HEK293 (cell line): ENCODE measurements at regions not wholly inside any gene's neighbourhood (a gene's known extent, or its start where the extent isn't known, plus 50 kb on each side); places are given as distances from the start of the nearest gene placed in this dataset.

Experiments used
- CTCF ChIA-PET: fragments of 350-600 bp; formaldehyde crosslinking; extraction: SDS; loops from one replicate; lab custom pipeline; 2021; ENCODE audit warnings: antibody characterized with exemption; lab: Yijun Ruan, JAX
- POLR2A ChIA-PET: fragments of 300-600 bp; formaldehyde crosslinking; extraction: SDS; loops from one replicate; lab custom pipeline; 2020; ENCODE audit warnings: antibody characterized with exemption, inconsistent platforms; lab: Yijun Ruan, JAX
- H3K27ac ChIP-seq: fragments of 200-500 bp; sonication (Bioruptor generic); 2 replicates; pipeline ENCODE4 v1.5.1; 2014; ENCODE audit warnings: low read depth, low read length, control low read depth, inconsistent platforms; ENCODE audit errors: extremely low read depth
- H3K36me3 ChIP-seq, 2 experiments: fragments of 200-500 bp in 1 of 2; sonication (Bioruptor generic) in 1 of 2; 1 replicate in 1 of 2; 2 replicates in 1 of 2; pipeline ENCODE4 v1.5.1; 2014 to 2017; ENCODE audit warnings: inconsistent platforms in 2 of 2, low read length in 2 of 2; ENCODE audit not compliant: control insufficient read depth in 2 of 2, insufficient read depth in 1 of 2
- H3K4me1 ChIP-seq: fragments of 200-500 bp; sonication (Bioruptor generic); 2 replicates; pipeline ENCODE4 v1.5.1; 2014; ENCODE audit warnings: mild to moderate bottlenecking, low read length, inconsistent platforms; ENCODE audit not compliant: control insufficient read depth, insufficient read depth
- H3K4me3 ChIP-seq: 2 replicates; pipeline ENCODE4 v1.5.1; 2011; ENCODE audit warnings: low read depth, mild to moderate bottlenecking, control low read depth, low read length, moderate library complexity
- H3K9me3 ChIP-seq: fragments of 200-500 bp; sonication (Bioruptor generic); 2 replicates; pipeline ENCODE4 v1.5.1; 2014; ENCODE audit warnings: low read depth, low read length, inconsistent platforms; ENCODE audit not compliant: control insufficient read depth, insufficient read depth
- RBAK ChIP-seq: fragments of 450-650 bp; formaldehyde crosslinking; IDR thresholded peaks from 2 replicates; pipeline ENCODE4 v1.5.1; 2016; ENCODE audit warnings: missing biosample characterization, missing genetic modification characterization
- REPIN1 ChIP-seq: fragments of 450-650 bp; formaldehyde crosslinking; IDR thresholded peaks from 2 replicates; pipeline ENCODE4 v1.5.1; 2017; ENCODE audit warnings: missing biosample characterization, missing genetic modification characterization, low read depth
- TRIM28 ChIP-seq: IDR thresholded peaks from 2 replicates; pipeline ENCODE4 v1.6.1; 2011; ENCODE audit warnings: low read length, control low read depth, borderline replicate concordance
- ZBTB20 ChIP-seq: fragments of 450-650 bp; formaldehyde crosslinking; IDR thresholded peaks from 2 replicates; pipeline ENCODE4 v1.5.1; 2016; ENCODE audit warnings: missing biosample characterization, missing genetic modification characterization
- ZFP37 ChIP-seq: fragments of 450-650 bp; formaldehyde crosslinking; IDR thresholded peaks from 2 replicates; pipeline ENCODE4 v1.5.1; 2016; ENCODE audit warnings: missing biosample characterization, missing genetic modification characterization
- ZNF16 ChIP-seq: fragments of 450-650 bp; formaldehyde crosslinking; IDR thresholded peaks from 2 replicates; pipeline ENCODE4 v1.5.1; 2016; ENCODE audit warnings: low read depth, missing biosample characterization, missing genetic modification characterization
- ZNF433 ChIP-seq: fragments of 450-650 bp; formaldehyde crosslinking; IDR thresholded peaks from 2 replicates; pipeline ENCODE4 v1.5.1; 2016; ENCODE audit warnings: missing biosample characterization, missing genetic modification characterization, low read depth
- ZNF488 ChIP-seq: fragments of 450-650 bp; formaldehyde crosslinking; IDR thresholded peaks from 2 replicates; pipeline ENCODE4 v1.5.1; 2016; ENCODE audit warnings: missing biosample characterization, missing genetic modification characterization
- ZNF548 ChIP-seq: fragments of 450-650 bp; formaldehyde crosslinking; IDR thresholded peaks from 2 replicates; pipeline ENCODE4 v1.5.1; 2016; ENCODE audit warnings: missing biosample characterization, missing genetic modification characterization
- ZNF555 ChIP-seq: fragments of 450-650 bp; formaldehyde crosslinking; conservative IDR thresholded peaks from 2 replicates; pipeline ENCODE4 v1.5.1; 2017; ENCODE audit warnings: missing biosample characterization, mild to moderate bottlenecking, missing genetic modification characterization, inconsistent platforms
- ZNF626 ChIP-seq: fragments of 450-650 bp; sonication (Bioruptor Pico); formaldehyde crosslinking; IDR thresholded peaks from 2 replicates; pipeline ENCODE4 v1.5.1; 2018; ENCODE audit warnings: missing biosample characterization, missing genetic modification characterization, inconsistent platforms
- ZNF654 ChIP-seq: fragments of 450-650 bp; formaldehyde crosslinking; IDR thresholded peaks from 2 replicates; pipeline ENCODE4 v1.5.1; 2016; ENCODE audit warnings: low read depth, missing biosample characterization, missing genetic modification characterization
- ZNF707 ChIP-seq: fragments of 450-650 bp; formaldehyde crosslinking; IDR thresholded peaks from 2 replicates; pipeline ENCODE4 v1.5.1; 2016; ENCODE audit warnings: missing biosample characterization, missing genetic modification characterization
- ZNF776 ChIP-seq: fragments of 450-650 bp; formaldehyde crosslinking; IDR thresholded peaks from 2 replicates; pipeline ENCODE4 v1.5.0; 2017; ENCODE audit warnings: missing biosample characterization, missing genetic modification characterization, borderline replicate concordance
- ZNF785 ChIP-seq: fragments of 450-650 bp; formaldehyde crosslinking; IDR thresholded peaks from 2 replicates; pipeline ENCODE4 v1.5.1; 2016; ENCODE audit warnings: missing biosample characterization, missing genetic modification characterization
- TF ChIP-seq, protein P1 (sequence below): fragments of 450-650 bp; formaldehyde crosslinking; conservative IDR thresholded peaks from 2 replicates; pipeline ENCODE4 v1.5.1; 2016; ENCODE audit warnings: low read depth, missing biosample characterization, missing genetic modification characterization
- TF ChIP-seq, protein P2 (sequence below): sonication (generic); formaldehyde crosslinking; IDR thresholded peaks from 2 replicates; pipeline ENCODE4 v1.8.1; 2022; ENCODE audit warnings: mild to moderate bottlenecking, moderate library complexity, missing genetic modification reagents
- TF ChIP-seq, protein P3 (sequence below): fragments of 450-650 bp; formaldehyde crosslinking; IDR thresholded peaks from 2 replicates; pipeline ENCODE4 v1.5.1; 2016; ENCODE audit warnings: missing biosample characterization, missing genetic modification characterization
- TF ChIP-seq, protein P4 (sequence below): fragments of 450-650 bp; formaldehyde crosslinking; IDR thresholded peaks from 2 replicates; pipeline ENCODE4 v1.5.0; 2017; ENCODE audit warnings: missing biosample characterization, missing genetic modification characterization, borderline replicate concordance
- TF ChIP-seq, protein P5 (sequence below): fragments of 450-650 bp; IDR thresholded peaks from 2 replicates; pipeline ENCODE4 v1.5.1; 2018; ENCODE audit warnings: missing biosample characterization, missing genetic modification characterization

DNA sequence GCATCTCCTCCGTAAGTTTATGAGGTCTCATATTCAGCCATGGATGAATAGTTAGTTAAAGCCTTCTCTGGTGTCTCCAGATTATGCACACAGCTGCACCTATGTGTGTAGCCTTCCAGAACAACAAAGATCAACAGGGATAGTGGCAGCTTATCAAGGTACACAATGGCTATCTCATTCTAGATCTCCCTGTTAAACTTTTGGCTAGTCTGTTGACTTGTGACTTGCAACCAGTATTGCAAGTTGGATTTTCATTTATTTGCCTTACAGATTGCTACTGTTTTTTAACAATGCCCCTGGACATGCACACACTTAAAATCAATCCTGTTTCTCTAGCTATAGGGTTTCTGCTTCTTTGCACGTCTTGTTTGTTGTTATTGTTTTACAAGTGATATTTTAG lies 363.2 kb downstream of the OMA1 start (continued):
- TF ChIP-seq, protein P1, sequence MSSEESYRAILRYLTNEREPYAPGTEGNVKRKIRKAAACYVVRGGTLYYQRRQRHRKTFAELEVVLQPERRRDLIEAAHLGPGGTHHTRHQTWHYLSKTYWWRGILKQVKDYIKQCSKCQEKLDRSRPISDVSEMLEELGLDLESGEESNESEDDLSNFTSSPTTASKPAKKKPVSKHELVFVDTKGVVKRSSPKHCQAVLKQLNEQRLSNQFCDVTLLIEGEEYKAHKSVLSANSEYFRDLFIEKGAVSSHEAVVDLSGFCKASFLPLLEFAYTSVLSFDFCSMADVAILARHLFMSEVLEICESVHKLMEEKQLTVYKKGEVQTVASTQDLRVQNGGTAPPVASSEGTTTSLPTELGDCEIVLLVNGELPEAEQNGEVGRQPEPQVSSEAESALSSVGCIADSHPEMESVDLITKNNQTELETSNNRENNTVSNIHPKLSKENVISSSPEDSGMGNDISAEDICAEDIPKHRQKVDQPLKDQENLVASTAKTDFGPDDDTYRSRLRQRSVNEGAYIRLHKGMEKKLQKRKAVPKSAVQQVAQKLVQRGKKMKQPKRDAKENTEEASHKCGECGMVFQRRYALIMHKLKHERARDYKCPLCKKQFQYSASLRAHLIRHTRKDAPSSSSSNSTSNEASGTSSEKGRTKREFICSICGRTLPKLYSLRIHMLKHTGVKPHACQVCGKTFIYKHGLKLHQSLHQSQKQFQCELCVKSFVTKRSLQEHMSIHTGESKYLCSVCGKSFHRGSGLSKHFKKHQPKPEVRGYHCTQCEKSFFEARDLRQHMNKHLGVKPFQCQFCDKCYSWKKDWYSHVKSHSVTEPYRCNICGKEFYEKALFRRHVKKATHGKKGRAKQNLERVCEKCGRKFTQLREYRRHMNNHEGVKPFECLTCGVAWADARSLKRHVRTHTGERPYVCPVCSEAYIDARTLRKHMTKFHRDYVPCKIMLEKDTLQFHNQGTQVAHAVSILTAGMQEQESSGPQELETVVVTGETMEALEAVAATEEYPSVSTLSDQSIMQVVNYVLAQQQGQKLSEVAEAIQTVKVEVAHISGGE (tag by site-specific recombination) = no peak
- TF ChIP-seq ZNF555 (tag by site-specific recombination) (no peak), ZNF776 (tag by site-specific recombination) (no peak), ZNF654 (tag by site-specific recombination) (no peak), ZFP37 (no peak), ZNF488 (no peak)
- TF ChIP-seq, protein P2, sequence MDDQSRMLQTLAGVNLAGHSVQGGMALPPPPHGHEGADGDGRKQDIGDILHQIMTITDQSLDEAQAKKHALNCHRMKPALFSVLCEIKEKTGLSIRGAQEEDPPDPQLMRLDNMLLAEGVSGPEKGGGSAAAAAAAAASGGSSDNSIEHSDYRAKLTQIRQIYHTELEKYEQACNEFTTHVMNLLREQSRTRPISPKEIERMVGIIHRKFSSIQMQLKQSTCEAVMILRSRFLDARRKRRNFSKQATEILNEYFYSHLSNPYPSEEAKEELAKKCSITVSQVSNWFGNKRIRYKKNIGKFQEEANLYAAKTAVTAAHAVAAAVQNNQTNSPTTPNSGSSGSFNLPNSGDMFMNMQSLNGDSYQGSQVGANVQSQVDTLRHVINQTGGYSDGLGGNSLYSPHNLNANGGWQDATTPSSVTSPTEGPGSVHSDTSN (CRISPR knock-in tag) = no peak
- TF ChIP-seq, protein P3, sequence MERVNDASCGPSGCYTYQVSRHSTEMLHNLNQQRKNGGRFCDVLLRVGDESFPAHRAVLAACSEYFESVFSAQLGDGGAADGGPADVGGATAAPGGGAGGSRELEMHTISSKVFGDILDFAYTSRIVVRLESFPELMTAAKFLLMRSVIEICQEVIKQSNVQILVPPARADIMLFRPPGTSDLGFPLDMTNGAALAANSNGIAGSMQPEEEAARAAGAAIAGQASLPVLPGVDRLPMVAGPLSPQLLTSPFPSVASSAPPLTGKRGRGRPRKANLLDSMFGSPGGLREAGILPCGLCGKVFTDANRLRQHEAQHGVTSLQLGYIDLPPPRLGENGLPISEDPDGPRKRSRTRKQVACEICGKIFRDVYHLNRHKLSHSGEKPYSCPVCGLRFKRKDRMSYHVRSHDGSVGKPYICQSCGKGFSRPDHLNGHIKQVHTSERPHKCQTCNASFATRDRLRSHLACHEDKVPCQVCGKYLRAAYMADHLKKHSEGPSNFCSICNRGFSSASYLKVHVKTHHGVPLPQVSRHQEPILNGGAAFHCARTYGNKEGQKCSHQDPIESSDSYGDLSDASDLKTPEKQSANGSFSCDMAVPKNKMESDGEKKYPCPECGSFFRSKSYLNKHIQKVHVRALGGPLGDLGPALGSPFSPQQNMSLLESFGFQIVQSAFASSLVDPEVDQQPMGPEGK (tag by site-specific recombination) = no peak

DNA sequence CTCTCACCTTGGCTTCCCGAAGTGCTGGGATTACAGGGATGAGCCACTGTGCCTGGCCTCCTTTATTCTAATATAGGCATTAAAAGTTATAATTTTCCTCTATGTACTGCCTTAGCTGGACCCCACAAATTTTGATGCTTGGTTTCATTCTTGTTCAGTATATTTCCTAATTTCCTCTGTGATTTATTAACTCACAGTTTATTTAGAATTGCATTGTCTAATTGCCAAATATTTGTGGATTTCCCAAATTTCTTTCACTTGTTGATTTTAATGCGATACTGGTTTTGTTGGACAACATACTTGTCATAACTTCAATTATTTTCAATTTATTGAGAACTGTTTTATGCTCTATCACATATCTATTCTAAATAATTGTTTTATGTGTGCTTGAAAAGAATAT lies 366.0 kb downstream of the OMA1 start:
- H3K9me3 ChIP-seq = no peaks in the 10 kb centered on the region
- ChIA-PET CTCF (interaction anchor here (1.2 kb wide), 1 partner anchor 28 kb away, joined by 3 read pairs; no protein-coding TSS in a partner anchor), POLR2A (no interaction called here)
- no peaks in the 10 kb centered on the region for H3K36me3 ChIP-seq
- no peaks in the 10 kb centered on the region for H3K4me1 ChIP-seq
- no peak overlapping the region for H3K27ac ChIP-seq
- no peak overlapping the region for H3K4me3 ChIP-seq
- TF ChIP-seq, protein P4, sequence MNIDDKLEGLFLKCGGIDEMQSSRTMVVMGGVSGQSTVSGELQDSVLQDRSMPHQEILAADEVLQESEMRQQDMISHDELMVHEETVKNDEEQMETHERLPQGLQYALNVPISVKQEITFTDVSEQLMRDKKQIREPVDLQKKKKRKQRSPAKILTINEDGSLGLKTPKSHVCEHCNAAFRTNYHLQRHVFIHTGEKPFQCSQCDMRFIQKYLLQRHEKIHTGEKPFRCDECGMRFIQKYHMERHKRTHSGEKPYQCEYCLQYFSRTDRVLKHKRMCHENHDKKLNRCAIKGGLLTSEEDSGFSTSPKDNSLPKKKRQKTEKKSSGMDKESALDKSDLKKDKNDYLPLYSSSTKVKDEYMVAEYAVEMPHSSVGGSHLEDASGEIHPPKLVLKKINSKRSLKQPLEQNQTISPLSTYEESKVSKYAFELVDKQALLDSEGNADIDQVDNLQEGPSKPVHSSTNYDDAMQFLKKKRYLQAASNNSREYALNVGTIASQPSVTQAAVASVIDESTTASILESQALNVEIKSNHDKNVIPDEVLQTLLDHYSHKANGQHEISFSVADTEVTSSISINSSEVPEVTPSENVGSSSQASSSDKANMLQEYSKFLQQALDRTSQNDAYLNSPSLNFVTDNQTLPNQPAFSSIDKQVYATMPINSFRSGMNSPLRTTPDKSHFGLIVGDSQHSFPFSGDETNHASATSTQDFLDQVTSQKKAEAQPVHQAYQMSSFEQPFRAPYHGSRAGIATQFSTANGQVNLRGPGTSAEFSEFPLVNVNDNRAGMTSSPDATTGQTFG = no peak
- TF ChIP-seq ZNF433 = no peak
- no peak for TF ChIP-seq REPIN1 (tag by site-specific recombination)
- TF ChIP-seq ZNF488 = no peak
- TF ChIP-seq ZBTB20 (tag by site-specific recombination) = no peak
- no peak for TF ChIP-seq ZNF707 (tag by site-specific recombination)
- no peak for TF ChIP-seq TRIM28
- TF ChIP-seq ZNF785 = no peak
- TF ChIP-seq ZNF16 (tag by site-specific recombination) = no peak
- TF ChIP-seq ZNF548 = no peak
- no peak for TF ChIP-seq RBAK
- TF ChIP-seq, protein P5, sequence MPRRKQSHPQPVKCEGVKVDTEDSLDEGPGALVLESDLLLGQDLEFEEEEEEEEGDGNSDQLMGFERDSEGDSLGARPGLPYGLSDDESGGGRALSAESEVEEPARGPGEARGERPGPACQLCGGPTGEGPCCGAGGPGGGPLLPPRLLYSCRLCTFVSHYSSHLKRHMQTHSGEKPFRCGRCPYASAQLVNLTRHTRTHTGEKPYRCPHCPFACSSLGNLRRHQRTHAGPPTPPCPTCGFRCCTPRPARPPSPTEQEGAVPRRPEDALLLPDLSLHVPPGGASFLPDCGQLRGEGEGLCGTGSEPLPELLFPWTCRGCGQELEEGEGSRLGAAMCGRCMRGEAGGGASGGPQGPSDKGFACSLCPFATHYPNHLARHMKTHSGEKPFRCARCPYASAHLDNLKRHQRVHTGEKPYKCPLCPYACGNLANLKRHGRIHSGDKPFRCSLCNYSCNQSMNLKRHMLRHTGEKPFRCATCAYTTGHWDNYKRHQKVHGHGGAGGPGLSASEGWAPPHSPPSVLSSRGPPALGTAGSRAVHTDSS (tag by site-specific recombination) = no peak
- TF ChIP-seq ZNF626 (tag by site-specific recombination) = no peak
- TF ChIP-seq, protein P1 (tag by site-specific recombination) = no peak
